Activated CD8-positive, alpha-beta memory T cell treated with anti-CD3 and anti-CD28 coated beads for 48 hours (primary cell): ENCODE measurements at regions not wholly inside any gene's neighbourhood (a gene's known extent, or its start where the extent isn't known, plus 50 kb on each side); places are given as distances from the start of the nearest gene placed in this dataset.
"Not testable (repeated sequence)": the region's sequence is repeated elsewhere in the genome, so short reads cannot be mapped to it uniquely, and the experiment has no call there.

Experiments
- DNase-seq, 3 experiments: peaks; one replicate each; pipeline ENCODE4 v3.0.0-alpha.2; 2020; ENCODE audit warnings: low read depth in 2 of 3, low spot score in 2 of 3

GRCh38 chr5:87562068-87562467 lies 149.3 kb upstream of the CCNH start:
- DNase-seq = no peak

- DNase-seq = no peak
Observed at GRCh38 chr5:87560528-87560927, 147.8 kb upstream of the CCNH start.

- no peak for DNase-seq
Observed at GRCh38 chr5:87551911-87552310, 139.2 kb upstream of the CCNH start.

DNA sequence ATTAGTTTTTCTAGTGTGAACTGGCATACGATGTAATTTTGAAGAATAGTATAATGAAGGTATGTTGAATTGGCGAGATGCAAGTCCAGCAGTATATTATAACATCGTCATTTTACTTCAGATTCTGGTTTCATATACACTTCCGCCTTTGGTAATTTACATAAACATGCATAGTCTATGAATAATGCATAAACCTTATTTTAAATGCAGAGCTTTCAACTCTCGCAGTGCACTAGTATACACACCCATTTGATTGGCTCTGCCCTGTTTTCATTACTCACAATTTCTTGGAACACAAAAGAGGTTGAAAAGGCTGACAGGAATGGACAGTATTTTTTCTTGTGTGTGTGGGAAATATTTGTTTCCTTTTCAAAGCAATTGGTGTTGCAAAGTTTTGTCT lies 128.9 kb upstream of the CCNH start:
- DNase-seq = no peak

- no peak for DNase-seq
Observed at GRCh38 chr5:87541033-87541432, 128.3 kb upstream of the CCNH start.

DNA sequence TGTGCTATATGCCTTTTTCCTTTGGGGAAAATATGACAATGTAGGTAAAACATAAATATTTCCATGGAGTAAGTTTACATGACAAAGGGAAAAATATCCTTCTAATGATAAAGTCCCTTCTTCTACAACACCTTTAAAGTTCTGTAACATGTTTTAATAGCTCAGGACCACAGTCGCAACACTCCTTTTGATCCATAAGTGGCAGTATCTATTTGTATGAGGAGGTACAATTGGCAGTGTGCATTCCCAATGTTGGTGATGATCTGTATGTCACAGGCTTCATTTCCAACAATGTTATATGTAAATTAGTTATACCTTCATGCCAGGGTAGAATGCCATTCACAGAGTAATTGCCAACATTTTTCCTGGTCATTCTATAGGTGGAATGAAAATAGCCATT lies 127.1 kb upstream of the CCNH start:
- DNase-seq = no peak

- DNase-seq = no peak
Observed at GRCh38 chr5:87536365-87536764, 123.6 kb upstream of the CCNH start.

GRCh38 chr5:87535706-87536105 lies 123.0 kb upstream of the CCNH start:
- no peak for DNase-seq

DNA sequence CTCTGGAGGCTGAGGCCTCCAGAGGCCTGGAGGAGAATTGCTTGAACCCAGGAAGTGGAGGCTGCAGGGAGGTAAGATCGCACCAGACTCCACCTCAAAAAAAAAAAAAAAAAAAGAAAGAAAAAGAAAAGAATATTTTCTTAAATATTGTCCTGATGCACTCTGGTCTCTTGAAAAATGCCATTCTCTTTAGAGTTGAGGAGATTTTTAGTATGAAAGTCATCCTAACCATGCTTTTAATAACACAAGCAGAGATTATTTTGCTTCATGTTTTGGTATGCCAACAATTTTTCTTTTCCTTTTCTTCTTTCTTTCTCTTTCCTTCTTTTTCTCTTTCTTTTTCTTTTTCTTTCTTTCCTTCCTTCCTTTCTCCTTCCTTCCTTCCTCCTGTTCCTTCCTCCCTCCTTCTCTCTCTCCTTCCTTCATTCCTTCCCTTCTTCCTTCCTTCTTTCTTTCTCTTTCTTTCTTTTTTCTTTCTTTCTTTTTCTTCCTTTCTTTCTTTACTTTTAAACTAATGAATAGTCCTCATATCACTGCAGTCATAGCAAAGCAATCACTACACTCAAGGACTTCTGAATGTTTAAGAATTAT lies 116.9 kb upstream of the CCNH start:
- DNase-seq = no peak

DNA sequence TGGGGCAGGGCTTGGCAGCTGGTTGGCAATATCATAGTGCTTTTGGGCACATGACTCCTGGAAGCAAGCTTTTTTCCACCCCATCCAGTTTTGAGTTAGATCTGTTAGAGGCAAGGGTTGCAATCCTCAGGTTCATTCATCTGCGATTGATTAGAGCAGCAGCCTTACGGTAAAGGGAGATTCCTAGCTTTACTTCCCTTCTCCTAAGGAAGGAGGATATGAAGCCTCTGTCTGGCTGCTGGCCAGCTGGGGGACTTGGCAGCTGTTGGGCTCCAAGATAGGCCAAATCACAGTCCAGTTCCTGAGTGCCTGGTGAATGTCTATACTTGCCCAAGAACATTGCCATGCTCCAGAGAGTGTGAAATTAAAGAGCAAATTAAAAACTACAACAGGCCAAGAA lies 113.4 kb upstream of the CCNH start:
- no peak for DNase-seq

DNA sequence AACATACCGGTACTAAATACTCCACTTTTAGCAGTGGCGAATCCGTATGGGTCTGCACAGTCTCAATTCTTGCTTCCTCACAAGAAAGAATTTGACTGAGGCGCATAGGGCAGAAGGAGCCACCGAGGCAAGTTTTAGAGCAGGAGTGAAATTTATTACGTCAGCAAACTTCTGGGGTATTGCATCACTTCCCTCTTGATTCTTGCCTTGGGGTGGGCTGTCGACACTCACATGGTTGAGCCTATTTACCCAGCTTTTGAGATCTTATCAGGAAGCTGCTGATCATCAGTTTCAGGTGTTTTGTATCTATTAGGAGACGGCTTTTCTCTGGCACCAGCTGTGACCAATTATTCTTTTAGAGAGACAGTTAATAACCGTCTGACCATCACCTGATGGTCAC lies 111.5 kb upstream of the CCNH start:
- DNase-seq = no peak

GRCh38 chr5:87511778-87512177 lies 99.0 kb upstream of the CCNH start:
- not testable (repeated sequence) for DNase-seq

DNA sequence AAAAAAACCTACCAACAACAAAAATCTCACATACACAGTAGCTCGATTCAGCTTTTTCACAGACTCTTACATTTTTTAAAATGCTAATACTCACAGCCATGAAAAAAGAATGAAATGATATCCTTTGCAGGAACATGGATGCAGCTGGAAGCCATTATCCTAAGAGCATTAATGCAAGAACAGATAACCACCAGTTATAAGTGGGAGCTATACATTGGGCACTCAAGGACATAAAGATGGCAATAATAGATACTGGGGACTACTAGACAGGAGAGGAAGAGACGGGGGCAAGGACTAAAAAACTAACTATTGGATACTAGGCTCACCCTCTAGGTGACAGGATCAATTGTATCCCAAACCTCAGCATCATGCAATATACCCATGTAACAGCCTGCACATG lies 90.3 kb upstream of the CCNH start:
- no peak for DNase-seq

DNA sequence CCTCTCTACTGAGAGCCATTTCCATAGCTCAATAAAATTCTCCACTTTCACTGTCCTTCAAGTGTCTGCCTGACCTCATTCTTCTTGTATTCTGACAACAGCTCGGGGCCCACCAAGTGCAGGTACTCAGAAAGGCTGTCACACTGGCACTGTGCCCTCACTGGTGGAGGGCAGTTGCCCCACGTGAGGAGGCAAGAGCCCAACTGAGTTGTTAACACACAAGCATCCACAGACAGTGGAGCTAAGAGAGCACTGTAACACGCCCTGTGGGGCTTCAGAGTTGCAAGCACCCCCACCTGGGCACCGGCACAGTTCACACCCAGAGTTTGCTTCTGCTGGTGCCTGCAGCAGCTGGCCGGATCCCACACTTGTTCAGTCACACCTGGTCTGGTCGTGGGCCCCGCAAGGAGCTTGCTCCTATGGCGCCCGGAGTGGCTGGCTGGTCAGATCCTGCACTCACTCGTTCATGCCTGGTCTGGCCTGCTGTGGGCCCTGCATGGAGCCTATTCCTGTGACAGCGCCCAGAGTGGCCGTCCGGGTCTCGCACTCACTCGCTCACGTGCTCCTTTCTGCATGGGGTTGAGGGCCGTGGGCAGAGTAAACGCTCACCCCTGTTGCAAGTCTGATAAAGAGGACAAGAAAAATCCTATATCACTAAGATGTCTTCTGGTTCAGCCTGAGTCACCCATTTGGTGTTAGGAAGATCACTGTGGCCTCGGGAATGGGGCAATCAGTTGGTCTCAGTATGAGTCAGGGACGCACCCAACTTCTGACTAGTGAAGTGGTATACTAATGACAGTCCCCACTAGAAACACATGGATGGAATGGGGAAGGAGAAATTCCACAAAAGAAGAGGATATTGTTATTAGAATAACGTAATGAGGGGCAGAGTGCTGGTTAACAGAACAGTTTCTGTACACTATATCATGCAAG lies 87.0 kb upstream of the CCNH start:
- DNase-seq = no peak
